Activated CD4-positive, alpha-beta T cell treated with anti-CD3 and anti-CD28 coated beads, Interleukin-2, amount 50 U/mL, for 24 hours (primary cell): ENCODE measurements at regions not wholly inside any gene's neighbourhood (a gene's known extent, or its start where the extent isn't known, plus 50 kb on each side); places are given as distances from the start of the nearest gene placed in this dataset.
"Not testable (repeated sequence)": the region's sequence is repeated elsewhere in the genome, so short reads cannot be mapped to it uniquely, and the experiment has no call there.

Experiments used
- DNase-seq, 2 donors: peaks; one replicate each; pipeline ENCODE4 v3.0.0-alpha.2; 2020; ENCODE audit warnings: low read depth in 1 of 2, low spot score in 1 of 2

DNA sequence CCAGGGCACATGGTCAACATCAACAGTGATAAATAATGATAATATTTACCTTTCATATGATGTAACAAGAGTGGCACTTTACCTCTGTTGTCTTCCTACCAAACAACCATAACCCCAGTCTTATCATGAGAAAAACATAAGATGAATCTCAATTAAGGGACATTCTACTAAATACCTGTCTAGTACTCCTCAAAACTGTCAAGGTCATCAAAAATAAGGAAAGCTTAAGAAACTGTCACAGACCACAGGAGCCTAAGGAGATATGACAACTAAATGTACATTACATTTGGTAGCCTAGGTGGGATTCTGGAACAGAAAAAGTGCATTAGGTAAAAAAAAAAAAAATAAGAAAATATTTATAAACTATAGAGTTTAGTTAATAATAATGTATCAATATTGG lies 118.1 kb downstream of the CCDC34 start:
- no peak for DNase-seq

GRCh38 chr11:27242591-27242990 lies 120.4 kb downstream of the CCDC34 start:
- DNase-seq, result no peak

- DNase-seq, result no peak
Measured at GRCh38 chr11:27241311-27242122, 121.5 kb downstream of the CCDC34 start.

GRCh38 chr11:27239305-27239942 lies 123.6 kb downstream of the CCDC34 start:
- DNase-seq, result no peak

DNA sequence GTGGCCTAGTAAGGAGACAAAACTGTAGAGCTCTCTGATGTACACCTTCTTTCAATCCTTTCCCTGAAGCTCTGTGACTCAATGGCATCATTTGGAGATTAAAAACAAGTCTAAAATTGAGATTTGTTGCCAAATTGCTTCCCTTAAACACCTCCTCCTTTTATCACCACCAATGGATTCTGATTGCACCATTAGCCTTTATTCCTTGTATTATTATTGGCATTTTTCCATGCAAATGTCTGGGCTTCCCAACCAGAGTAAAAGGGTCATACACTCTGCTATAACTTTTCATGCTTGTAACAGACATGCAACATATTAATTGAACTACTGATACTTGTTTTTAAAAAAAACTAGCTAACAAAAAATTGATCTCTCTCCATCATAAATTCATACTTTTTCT lies 124.2 kb downstream of the CCDC34 start:
- DNase-seq, result no peak

DNA sequence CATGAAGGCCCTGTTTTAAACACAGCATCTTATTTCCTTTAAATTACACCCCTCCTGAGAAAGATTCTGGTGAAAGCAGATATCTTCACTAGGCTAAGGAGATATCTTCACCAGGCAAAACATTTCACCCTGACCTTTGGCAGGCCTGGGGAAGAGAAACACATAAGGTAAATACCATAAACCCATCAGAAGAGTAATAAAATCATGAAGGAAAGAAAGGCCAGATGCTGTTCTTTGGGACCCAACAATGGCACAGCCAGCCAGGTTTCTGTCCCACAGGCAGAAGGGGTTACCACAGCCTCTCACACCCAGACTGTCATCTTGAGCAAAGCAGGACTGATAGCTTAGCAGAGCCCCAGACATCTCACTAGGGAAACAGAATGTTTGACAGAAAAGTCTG lies 125.4 kb downstream of the CCDC34 start:
- DNase-seq, result no peak

DNA sequence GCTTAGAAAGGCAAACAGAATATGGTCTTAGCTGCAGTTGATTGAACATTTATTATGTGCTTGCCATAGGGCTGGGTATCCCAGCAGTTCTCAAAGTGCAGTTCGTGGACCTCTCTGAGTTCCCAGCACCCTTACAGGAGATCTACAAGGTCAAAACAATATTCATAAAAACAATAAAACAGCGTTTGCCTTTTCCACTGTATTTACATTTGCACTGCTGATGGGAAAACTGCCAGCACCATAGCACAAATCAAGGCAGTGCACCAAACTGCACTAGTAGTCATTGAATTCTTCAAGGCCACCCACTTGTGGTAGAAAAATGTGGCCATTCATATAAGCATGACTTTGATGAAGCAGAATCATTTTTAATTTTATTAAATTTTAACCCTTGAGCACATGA lies 128.1 kb downstream of the CCDC34 start:
- DNase-seq, result no peak

- no peak for DNase-seq
Measured at GRCh38 chr11:27234043-27234668, 128.9 kb downstream of the CCDC34 start.

GRCh38 chr11:27233654-27234042 lies 129.4 kb downstream of the CCDC34 start:
- no peak for DNase-seq

GRCh38 chr11:27231530-27231929 lies 131.5 kb downstream of the CCDC34 start:
- no peak for DNase-seq

DNA sequence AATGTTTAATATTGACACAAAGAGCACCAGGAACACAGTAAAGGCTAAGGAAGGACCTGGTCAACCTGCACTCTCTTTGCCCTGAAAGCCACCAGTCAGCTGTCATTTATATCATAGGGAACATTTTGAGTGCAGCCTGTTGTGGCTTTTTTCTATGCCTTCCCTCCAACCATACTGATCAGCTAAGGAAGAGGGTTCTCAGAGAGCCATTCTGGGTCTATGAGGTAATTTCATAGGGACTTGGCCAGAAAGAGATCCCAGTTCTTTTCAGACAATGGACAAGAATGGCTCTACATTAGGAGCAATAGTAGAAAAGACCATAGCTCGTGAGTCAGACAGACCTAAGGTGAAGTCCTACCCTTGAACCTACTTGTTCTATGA lies 132.8 kb downstream of the CCDC34 start:
- no peak for DNase-seq

DNA sequence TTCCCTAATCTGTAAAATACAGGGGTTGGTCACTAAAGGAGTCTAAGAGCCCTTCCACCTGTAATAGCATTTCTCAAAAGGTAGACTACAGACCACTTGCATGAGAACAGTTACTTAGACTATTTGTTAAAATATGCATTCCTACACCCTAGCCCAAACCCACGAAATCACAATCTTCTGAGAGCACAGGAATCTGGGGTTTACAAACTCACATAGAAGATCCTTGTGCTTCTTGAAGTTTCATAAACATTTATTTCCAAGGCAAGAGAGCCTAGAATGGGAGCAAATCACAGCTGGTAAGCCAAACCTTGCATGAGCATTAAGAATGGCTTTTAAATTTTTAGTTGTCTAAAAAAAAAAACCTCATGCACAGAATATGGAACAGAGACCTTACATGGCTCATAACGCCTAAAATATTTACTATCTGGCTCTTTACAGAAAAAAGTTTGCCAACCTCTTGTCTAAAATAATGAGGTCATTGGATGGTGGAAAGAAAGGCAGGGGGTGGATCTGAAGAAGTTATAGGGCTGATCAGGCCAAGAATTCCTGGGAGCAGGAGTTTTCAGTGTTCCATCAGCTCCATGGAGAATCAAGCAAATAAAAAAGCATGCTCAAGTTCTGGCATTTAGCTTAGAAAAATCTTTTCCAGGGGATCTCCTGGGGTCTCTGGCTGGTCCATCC lies 133.4 kb downstream of the CCDC34 start:
- no peak for DNase-seq

DNA sequence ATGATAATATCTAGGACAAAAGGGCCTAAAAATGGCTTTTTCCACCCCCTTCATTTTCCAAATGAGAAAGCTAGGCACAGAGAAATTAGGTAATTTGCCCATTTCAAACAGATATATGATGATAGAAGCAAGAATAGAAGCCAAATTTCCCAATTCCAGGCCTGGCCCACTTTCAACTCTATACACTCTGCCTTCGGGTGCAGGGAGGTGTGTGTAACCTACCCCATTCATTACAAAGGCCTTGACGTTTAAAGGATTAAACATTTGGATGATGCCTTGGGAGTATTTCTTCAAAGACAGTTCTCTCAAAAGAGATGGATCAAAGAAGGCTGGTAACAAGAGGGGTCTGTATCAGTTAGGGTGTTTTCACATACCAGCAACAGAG lies 134.1 kb downstream of the CCDC34 start:
- no peak for DNase-seq

DNA sequence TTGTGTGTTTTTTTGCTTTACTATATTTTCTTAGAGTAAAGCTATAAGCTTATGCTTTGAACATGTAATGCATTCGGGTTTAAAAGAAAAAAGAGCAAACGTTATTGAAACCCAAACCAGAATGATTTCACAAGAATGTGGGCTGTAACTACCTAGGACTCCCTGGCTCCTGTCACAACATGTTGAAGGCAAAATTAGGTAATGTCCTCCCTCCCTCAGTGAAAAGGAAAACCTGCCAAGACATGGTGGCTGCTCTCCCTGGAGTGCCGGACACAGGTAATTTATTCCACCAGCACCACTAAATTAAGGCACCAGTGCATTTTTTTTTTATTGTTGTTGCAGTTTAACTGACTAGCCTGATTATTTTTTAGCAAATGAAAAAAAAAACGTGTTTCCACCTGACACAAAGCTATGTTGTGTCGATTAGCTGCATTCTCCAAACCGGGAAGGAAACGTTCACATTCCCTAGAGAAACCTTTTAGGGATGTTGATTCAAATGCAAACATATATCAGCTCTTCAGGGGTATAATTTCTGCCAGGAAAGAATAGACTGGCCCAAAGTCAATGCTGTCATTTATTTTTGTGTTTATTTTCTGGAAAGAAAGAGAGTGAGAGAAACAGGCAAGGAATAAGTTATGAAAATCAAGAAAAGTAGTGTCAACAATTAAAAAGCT lies 134.6 kb downstream of the CCDC34 start:
- DNase-seq, result no peak

DNA sequence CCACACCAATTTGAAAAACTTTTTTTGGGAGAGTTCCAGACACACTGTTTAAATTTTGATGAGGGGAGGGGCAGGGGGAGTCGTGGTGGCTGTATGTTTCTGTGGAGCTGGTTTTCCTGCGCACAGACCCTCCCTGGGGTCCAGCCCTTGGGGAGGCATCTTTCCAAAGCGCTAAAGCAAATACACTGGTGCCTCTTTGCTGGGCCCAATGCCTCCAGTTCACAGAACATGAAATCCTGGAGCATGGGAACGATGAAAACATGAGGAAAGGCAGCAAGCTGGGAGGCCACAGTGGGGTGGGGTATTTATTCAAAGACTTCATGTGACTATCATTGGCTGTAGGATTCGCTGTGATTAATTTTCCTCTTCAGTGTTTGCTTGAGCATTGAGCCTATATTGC lies 135.3 kb downstream of the CCDC34 start:
- no peak for DNase-seq

GRCh38 chr11:27219487-27220039 lies 143.5 kb downstream of the CCDC34 start:
- DNase-seq, result not testable (repeated sequence)

GRCh38 chr11:27218421-27219038 lies 144.5 kb downstream of the CCDC34 start:
- DNase-seq, result no peak

GRCh38 chr11:27217948-27218420 lies 145.0 kb downstream of the CCDC34 start:
- DNase-seq, result no peak

DNA sequence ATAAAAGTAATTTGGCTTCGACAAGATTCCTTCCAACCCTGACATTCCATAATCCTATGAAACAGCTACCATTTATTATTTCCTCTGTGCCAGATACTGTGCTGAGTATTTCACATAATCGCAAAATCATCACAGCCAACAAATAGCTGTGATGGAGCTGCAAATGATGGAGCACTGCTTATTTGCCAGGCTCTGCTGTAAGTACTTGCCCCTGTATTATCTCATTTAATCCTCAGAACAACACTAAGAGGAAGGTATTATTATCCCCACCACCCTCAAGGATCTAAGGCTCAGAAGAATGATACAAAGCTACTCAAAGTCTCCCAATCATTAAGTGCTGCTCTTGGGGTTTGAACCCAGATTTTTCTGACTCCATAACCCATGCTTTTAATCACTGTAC lies 145.5 kb downstream of the CCDC34 start:
- no peak for DNase-seq
